ENCODE measurements at regions not wholly inside any gene's neighbourhood (a gene's known extent, or its start where the extent isn't known, plus 50 kb on each side); places are given as distances from the start of the nearest gene placed in this dataset.
"Not testable (repeated sequence)": the region's sequence is repeated elsewhere in the genome, so short reads cannot be mapped to it uniquely, and the experiment has no call there.

DNA sequence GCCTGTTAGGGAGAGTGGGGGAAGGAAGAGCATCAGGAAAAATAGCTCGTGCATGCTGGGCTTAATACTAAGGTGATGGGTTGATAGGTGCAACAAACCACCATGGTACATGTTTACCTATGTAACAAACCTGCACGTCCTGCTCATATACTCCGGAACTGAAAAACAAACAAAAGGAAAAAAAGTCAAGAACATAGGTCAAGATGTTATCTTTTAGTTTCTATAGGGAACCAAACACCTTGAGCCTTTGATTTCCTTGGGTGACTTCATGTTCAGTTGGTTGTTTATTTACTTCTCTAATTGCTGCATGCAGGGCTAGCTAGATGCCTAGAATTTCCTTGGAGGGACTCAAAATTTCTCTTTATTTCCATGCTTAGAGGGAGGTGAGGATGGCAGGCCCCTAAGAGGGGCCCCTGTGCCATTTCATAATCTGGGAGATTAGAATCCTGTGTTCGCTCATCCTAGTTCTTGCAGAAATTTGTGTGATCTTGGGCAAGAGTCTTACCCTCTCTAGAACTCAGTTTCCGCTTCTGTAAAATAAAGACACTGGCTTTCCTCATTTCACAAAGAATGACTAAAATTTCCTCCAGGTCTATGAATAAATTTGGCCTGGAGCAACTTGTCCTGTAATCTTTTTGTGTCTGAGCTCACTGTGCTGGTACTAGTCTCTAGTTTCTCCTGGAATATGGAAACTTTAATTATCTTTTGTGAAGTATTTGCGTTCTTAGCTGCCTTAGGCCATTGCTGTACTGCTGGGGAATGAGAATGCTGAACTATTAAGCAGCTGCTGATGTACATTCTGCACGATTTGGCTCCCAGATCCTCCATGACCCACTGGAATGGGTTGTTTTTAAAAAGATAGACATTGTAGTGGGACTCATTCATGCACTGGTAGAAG lies 457.5 kb downstream of the EDEM1 start:
- DNase-seq: no peak

GRCh38 chr3:5645692-5646410 lies 458.3 kb downstream of the EDEM1 start:
- no peak for DNase-seq

DNA sequence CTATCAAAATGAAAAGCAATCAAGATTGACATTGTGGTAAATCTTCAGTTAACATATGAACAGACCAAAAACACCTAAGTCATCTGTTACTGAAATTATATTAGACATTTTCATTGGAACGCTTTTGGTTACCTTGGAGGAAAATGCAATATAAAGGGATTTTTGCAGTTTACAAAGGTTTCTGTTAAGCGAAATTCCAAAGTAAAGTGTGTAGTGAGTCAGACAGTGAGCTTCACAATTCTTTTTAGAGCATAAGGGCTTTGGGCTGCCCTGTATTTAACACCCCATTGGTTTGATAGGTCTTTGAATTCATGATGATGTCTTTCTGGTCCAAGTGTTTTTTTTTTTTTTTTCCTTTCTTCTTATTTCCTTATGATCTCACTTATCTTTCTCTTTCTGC lies 462.8 kb downstream of the EDEM1 start:
- no peak for DNase-seq

DNA sequence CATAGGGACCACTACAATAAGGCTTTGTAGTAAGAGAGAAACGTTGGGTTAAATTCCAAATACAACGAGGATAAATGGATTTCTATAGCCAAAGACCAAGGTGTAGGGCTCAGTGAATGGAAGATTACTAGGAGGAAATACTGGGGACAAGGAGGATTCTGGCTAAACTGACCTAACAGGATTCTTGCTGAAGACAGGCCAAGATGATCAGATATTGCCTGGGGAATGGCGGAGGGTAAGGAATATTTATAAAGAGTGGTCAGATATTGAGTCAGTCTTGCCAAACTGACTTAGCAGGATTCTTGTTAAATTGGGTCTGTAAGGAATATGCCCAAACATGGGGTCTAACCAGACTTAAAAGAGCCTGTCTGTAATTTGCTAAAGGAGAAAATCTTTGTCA lies 463.8 kb downstream of the EDEM1 start:
- no peak for DNase-seq

- no peak for DNase-seq
Observed at GRCh38 chr3:5653426-5654143, 466.1 kb downstream of the EDEM1 start.

GRCh38 chr3:5657106-5657505 lies 469.6 kb downstream of the EDEM1 start:
- no peak for DNase-seq

GRCh38 chr3:5663601-5664000 lies 476.1 kb downstream of the EDEM1 start:
- DNase-seq: no peak

DNA sequence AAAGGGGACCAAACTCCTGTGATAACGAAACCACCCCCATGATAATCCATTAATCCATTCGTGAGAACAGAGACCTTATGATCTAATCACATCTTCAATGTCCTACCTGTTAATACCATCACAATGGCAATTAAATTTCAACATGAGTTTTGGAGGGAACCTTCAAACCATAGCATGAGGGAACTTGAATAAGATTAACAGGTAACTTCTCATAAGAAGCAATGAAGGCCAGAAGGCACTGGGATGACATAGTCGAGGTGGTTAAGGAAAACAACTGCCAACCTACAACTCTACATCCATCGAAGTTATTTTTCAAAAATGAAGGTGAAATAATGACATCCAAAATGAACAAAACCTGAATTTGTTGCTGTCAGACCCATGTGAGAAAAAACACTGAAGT lies 478.9 kb downstream of the EDEM1 start:
- DNase-seq: no peak

DNA sequence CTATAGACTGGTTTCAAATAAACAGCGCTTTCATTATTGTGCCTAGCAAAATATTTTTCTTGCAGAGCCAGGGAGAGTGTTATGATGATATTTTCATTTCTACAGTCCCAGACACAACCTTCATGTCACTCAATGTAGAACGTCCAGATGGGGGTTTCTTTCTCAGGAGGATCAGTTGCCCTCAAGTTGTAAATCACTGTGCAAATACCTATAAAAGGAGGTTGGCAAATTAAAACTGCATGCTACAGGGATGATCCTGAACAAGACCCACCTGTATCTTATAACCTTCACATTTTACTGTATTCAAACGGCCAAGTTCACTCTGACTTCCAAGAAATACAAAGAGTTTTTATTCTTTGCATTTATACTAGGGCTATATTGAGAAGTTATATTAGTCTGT lies 486.0 kb downstream of the EDEM1 start:
- DNase-seq: no peak

DNA sequence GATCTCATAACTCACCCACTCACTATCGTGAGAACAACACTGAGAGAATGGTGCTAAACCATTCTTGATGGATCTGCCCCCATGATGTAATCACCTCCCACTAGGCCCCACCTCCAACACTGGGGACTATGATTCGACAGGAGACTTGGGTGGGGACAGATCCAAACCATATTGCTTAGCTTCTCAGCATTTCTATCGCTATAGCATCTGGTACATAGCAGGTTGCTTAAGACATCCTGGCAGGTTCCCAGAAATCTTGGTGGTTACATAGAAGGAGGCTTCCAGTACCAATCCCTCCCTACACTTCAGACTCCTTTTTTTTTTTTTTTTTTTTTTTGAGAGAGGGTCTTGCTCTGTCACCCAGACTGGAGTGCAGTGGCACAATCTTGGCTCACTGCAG lies 487.8 kb downstream of the EDEM1 start:
- no peak for DNase-seq

DNA sequence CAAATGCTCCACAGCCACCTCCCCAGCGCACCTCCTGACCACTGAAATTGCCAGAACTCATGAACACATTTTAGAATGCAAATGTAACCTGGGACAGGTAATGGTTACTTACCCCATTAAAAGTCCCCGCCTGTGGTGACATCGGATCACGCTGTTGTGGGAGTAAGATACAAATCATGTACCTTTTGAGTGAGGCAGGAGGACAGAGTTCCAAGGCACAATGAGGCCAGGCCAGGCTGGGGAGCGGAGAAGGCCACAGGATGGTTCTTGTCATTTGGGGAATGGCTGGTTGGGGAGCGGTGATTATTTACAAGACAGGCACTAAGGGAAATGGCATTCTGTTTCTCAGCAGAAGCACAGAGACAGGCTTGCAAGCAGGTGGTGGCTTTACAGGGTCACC lies 490.0 kb downstream of the EDEM1 start:
- no peak for DNase-seq

DNA sequence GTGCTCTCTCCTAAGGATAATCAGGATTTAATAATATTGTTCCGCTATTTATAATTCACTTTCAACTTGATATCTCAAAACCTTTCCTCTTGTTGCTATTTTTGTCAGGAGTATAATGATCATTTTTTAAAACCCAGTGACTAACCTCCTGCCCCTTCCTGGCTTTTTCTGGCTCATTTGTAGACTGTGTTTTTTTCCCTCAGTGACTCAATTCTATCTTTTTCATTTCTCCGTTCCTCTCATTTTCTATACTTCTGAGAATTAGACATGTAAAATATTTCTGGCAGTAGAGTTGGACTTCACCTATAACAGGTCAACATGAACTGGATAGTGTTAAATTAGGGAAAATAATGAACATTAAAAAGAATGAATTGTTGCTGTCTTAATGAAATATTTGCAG lies 490.7 kb downstream of the EDEM1 start:
- no peak for DNase-seq

DNA sequence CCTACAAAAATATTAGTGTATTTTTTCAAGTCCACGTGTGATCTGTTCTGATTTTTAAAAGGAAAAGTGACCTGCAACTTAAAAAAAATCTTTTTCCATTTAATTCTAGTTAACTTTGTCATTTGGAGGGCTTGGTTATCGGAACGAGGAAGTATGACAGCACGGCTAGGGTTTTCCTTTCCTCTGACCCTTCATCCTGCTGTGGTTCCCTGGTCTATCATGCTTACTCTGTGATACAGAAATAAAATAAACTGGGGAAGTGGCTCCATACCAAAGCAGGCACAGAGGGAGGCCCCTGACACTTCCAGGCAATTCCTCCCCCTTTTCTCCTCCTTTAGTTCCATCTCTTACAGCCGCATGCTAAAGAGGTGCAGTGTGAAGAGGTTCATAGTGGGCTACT lies 491.3 kb downstream of the EDEM1 start:
- DNase-seq: no peak

DNA sequence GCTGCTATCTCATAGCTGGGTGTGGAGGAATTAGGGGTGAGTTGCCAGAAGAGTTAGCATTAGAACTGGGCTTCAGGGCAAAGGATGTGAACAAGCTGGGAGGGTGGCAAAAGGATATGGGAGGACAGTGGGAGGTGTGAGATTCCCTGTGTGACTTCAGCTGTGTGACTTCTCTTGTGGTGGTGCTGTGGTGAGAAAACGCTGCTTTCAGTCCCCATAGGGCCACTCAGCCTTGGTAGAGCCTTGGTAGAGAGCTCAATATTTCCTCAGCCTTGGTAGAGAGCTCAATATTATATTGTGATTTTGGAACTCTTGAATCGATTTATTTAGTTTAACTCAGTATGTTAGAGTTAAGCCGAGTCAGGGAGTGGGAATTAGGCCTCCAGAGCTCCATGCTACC lies 499.7 kb downstream of the EDEM1 start:
- no peak for DNase-seq

GRCh38 chr3:5690490-5690889 lies 503.0 kb downstream of the EDEM1 start:
- no peak for DNase-seq

- DNase-seq: no peak
Observed at GRCh38 chr3:5690904-5691532, 503.5 kb downstream of the EDEM1 start.

DNA sequence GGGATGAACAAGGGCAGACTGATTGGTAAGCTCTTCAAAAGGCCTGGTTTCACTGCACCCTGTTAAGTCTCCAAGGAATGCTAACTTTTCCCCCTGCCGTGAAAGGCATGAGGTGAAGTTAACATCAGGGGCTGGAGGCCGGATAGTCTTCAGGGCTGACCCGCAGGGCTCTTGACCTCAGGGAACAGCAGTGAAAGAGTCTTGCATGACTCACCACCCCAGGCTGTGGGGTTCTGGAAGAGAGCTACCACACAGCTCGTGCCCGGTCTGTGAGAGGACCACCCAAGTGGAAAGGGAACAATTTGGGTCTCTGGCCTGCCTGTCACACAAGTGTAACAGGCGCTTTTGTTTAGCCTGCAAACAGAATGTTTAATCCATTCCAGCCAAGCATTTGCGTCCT lies 504.9 kb downstream of the EDEM1 start:
- no peak for DNase-seq

DNA sequence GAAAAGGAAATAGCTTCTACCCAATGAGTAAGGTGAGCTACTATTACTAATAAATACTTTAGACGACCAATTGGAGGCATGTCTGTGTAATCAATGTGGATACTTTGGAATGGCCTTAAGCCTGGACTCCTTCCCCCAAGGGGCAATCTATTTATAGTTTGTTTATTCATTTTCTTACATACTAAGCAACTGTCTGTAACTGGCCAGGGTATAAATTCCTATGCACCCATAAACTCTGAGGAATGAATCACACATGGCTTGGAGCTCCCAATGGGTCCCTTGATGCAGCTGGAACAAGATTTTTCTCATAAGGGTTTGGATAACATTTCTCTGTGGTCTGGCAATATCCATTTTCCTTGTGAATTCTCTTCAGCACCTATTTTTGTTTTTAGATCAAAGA lies 506.8 kb downstream of the EDEM1 start:
- no peak for DNase-seq

DNA sequence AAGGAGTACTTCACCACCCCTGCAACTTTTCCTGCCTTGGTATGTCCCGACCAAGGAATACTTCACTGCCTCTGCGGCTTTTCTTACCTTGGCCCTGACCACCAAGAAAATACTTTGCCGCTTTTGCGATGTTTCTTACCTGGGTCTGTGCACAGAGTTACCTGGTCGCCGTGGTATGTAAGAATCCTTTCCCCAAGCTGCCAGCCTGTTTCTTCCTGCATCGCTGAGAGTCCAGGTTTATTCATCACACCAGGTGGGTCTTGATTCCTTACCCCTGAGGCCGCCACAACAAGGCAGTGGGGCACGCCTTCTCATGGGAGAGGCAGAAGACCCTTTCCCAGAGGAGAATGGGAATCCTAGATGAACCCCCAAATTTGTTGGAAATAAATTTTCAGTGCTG lies 511.3 kb downstream of the EDEM1 start:
- DNase-seq: no peak

- no peak for DNase-seq
Observed at GRCh38 chr3:5699313-5699712, 511.8 kb downstream of the EDEM1 start.

- no peak for DNase-seq
Observed at GRCh38 chr3:5699811-5700210, 512.3 kb downstream of the EDEM1 start.

DNA sequence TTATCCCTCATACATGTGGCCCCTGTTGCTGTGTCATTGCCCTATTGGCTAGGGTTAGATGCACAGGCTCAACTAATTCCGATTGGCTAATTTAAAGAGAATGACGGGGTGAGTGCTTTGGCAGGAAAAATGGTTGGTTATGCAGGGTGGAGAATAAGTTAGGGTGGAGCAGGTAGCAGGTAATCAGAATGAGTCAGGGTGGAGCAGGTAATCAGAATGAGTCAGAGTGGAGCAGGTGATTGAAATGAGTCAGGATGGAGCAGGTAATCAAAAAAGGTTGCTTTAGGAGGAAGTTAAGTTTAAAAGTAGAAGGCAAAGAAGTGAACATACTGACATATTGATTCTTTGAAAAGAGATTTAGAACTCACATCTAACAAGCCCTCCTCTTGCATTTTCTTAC lies 513.5 kb downstream of the EDEM1 start:
- DNase-seq: not testable (repeated sequence)

DNA sequence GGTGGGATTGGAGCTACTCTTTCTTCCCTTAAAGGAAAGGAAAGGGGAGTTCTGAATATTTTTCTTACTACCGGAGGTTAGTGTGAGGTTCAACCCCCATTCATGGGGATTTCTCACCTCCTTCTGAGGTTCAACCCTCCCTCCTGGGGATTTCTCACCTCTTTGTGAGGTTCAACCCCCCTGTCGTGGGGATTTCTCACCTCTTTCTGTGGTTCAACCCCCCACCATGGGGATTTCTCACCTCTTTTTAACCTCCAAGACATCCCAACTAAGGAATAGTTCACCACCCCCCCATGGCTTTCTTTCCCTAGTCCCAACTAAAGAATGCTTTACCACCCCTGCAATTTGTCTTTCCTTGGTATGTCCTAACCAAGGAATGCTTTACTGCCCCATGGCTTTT lies 520.3 kb downstream of the EDEM1 start:
- DNase-seq: no peak
